ENCODE measurements at regions not wholly inside any gene's neighbourhood (a gene's known extent, or its start where the extent isn't known, plus 50 kb on each side); places are given as distances from the start of the nearest gene placed in this dataset.

- no peak for TF ChIP-seq CTCF (IDR thresholded peaks at IDR 0.05; ENCODE audit: poor library complexity, severe bottlenecking)
- TF ChIP-seq SMC3 (conservative IDR thresholded peaks at IDR 0.05; ENCODE audit: poor library complexity), result no peak
- no peak for TF ChIP-seq POLR2AphosphoS5 (IDR thresholded peaks at IDR 0.05)
Measured at GRCh38 chr7:9391221-9391620, 957.8 kb downstream of the NXPH1 start.

Measured in neural cell (in vitro differentiated cells).